Thyroid gland (tissue), 4 donors: ENCODE measurements at regions not wholly inside any gene's neighbourhood (a gene's known extent, or its start where the extent isn't known, plus 50 kb on each side); places are given as distances from the start of the nearest gene placed in this dataset.

Experiments used
- POLR2A ChIP-seq, 2 donors: fragments of 450-650 bp; IDR thresholded peaks; one replicate each; pipeline ENCODE4 v1.6.1; 2017; ENCODE audit warnings: antibody characterized with exemption in 2 of 2, mild to moderate bottlenecking in 2 of 2, moderate library complexity in 1 of 2
- TF ChIP-seq, protein P1 (sequence below), 6 experiments: fragments of 200-600 bp in 3 of 6; fragments of 450-650 bp in 3 of 6; sonication (generic) in 3 of 6; IDR thresholded peaks; one replicate each; pipeline ENCODE4 v1.5.1; 2016 to 2019; ENCODE audit warnings: antibody characterized with exemption in 6 of 6, mild to moderate bottlenecking in 2 of 6, inconsistent platforms in 1 of 6, moderate library complexity in 1 of 6

DNA sequence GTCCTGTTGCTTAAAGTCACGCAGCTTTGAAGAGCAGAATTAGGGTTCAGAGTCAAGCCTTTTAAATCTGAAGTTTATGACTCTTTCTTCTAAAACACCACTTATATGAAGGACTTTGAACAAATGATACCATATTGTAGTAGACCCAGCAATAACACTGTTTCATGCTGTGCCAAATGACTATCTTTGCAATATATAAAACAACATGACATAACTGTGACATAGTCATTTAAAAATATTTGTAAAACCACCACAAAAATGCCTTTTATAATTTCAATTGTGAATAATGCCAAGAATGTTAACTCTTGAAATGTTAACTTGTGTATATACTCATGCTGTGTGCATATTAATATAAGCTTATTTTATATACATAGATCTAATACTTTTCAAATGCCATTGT is 452.1 kb upstream of the NEGR1 start:
- TF ChIP-seq, protein P1, sequence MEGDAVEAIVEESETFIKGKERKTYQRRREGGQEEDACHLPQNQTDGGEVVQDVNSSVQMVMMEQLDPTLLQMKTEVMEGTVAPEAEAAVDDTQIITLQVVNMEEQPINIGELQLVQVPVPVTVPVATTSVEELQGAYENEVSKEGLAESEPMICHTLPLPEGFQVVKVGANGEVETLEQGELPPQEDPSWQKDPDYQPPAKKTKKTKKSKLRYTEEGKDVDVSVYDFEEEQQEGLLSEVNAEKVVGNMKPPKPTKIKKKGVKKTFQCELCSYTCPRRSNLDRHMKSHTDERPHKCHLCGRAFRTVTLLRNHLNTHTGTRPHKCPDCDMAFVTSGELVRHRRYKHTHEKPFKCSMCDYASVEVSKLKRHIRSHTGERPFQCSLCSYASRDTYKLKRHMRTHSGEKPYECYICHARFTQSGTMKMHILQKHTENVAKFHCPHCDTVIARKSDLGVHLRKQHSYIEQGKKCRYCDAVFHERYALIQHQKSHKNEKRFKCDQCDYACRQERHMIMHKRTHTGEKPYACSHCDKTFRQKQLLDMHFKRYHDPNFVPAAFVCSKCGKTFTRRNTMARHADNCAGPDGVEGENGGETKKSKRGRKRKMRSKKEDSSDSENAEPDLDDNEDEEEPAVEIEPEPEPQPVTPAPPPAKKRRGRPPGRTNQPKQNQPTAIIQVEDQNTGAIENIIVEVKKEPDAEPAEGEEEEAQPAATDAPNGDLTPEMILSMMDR (IDR thresholded peaks at IDR 0.05) = no peak
- no peak for TF ChIP-seq POLR2A (IDR thresholded peaks at IDR 0.05)
